HG02870 (cell line): ENCODE measurements at regions not wholly inside any gene's neighbourhood (a gene's known extent, or its start where the extent isn't known, plus 50 kb on each side); places are given as distances from the start of the nearest gene placed in this dataset.

Source experiments
- ATAC-seq: cut with Tn5 transposase; IDR thresholded peaks from one replicate; pipeline ENCODE4 v1.9.1; 2021; ENCODE audit warnings: mild to moderate bottlenecking, moderate library complexity; ENCODE audit not compliant: unreplicated experiment

DNA sequence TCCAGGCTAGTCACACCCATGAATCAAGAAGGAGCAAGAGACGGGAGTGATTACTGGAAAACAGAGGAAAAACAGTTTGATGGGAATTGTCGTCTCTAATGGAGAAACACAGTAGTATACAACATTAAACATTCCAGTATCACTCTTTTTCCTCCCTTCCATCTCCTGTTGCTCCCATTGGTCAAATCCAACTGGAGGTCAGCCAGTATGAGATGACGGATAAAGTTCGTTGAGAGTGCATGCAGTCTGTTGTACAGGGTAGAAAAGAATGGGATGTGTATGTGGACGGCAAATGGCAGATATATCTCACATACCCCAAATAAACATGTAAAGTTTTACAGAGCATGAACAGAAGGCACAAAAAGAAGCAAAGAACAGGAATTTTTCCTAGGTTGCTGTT, 221.9 kb upstream of the TNP1 start:
- ATAC-seq = no peak

GRCh38 chr2:217079165-217079564, 219.3 kb upstream of the TNP1 start:
- ATAC-seq = no peak

DNA sequence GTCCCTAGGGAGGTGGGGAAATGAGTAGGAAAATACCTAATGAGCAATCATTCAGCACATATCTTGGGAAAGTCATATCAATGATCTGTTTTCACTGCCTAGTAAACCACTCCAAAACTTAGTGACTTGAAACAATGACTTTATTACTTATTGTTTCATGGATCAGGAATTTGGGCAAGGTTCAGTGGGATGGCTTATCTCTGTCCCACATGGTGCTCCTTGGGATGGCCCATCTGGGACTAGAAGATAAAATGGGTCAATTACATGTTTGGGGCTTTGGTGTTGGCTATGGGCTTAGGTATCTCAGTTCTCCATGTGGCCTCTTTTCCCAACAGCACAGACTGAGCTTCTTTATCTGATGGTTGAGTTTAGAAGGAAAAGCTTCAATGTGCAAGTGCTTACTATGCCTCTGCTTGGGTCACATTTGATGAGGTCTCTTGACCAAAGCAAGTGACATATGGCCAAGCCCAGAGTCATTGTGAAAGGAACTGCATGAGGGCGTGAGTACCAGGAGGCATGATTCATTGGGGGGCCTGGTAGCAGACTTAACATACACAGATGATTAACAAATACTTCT, 218.1 kb upstream of the TNP1 start:
- no peak for ATAC-seq

DNA sequence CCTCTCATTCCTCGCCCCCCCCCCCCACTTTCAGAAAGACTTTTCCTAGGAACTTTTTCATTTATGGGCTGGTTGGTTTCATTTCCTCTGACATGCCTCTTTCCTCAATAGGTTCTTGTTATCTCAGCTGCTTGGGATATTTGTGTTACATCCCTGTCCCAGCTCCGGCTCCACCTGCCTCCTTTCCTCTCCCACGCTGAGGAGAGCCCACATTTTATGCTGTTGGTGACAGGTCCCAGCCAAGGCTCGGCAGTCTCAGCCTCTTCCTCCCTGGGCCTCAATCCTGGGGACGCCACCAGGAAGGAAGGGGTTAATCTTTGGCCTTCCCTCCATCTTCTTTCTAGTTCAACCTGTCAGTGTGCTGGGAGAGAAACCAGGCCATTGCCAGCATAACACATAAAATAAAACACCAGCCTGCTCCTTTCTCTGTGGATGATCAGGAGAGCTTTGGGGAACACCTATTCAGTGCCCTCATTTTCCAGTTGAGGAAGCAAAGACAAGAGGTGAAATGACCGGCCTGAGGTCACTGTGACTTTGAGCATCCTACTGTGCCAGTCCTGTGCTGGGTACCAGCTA, 216.9 kb upstream of the TNP1 start:
- no peak for ATAC-seq

- ATAC-seq = no peak
Measured at GRCh38 chr2:217076058-217076435, 216.2 kb upstream of the TNP1 start.

- ATAC-seq = no peak
Measured at GRCh38 chr2:217075268-217076057, 215.6 kb upstream of the TNP1 start.

GRCh38 chr2:217074576-217075255, 214.9 kb upstream of the TNP1 start:
- no peak for ATAC-seq

GRCh38 chr2:217071416-217071815, 211.6 kb upstream of the TNP1 start:
- no peak for ATAC-seq

DNA sequence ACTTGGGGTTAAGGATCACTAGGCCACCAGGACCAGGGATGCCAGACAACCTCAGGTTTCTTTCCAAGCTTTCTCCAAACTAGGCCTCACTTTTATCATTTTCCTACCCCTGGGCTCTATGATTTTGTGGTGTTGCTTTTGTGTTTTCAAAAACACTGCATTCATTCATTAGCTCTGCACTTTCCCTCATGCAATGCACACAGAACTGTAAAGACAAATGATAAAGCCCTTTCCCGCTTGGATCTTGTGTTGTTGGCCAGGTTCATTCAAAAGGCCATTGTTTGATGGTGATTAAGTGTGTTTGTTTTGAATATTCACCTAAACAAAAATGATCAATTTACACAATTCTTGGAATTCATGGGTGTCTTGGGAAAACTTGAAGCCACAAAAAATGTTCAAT, 210.7 kb upstream of the TNP1 start:
- no peak for ATAC-seq

DNA sequence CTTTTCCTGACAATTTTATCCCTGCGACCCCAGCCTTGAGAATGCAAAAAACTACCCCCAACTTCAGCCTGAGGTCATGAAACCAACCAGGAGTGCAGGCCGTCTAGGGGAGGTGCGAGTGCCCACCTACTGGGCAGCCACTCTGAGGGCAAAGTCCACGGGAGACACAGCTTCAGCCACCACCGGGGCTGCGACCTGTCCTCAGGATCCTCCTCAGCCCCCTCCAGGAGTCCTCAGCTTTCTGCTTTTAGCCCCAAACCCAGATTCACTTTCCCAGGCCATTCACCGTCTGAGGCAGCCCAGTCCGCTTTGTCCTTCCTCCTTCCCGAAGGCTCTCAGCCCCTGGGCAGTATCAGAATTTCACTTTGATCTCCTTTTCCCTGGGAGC, 210.2 kb upstream of the TNP1 start:
- ATAC-seq = no peak

DNA sequence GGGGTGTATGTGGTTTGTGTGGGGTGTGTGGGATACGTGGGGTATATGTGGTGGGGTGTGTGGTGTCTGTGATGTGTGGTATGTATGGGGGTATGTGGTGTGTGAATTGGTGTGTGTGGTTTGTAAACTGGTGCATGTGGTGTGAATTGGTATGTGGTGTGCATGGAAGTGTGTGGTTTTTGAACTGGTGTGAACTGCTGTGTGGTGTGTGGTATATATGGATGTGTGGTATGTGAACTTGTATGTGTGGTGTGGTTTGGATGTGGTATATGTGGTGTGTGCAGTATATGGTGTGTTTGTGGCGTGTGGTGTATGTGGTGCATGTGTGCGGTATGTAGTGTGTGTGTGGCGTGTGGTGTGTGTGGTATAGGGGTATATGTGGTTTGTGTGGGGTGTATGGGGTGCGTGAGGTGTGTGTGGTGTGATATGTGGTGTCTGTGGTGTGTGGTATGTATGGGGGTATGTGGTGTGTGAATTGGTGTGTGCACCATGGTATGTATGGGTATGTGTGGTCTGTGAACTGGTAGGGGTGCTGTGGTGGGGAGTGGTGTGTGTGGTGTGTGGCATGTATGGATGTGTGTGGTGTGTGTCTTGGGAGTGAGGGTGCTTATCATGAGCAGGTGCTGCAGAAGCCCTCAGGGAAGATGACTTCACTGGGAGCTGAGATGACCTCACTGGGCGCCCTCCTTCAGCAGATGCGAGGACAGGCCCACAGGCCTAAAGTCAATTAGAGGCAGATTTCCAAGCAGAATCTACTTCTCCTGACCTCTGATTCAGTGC, 209.6 kb upstream of the TNP1 start:
- no peak for ATAC-seq

DNA sequence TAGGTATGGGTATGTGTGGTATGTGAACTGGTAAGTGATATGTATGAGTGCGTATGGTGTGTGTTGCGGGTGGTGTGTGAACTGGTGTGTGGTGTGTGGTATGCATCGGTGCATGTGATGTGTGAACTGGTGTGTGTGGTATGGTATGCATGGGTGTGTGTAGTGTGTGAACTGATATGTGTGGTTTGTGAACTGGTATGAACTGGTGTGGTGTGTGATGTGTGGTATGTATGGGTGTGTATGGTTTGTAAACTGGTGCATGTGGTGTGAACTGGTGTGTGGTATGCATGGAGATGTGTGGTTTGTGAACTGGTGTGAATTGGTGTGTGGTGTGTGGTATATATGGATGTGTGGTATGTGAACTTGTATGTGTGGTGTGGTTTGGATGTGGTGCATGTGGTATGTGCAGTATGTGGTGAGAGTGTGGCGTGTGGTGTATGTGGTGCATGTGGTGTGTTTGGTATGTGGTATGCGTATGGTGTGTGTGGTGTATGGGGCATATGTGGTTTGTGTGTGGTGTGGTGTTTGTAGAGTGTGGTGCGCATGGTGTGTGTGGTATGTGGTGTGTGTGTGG, 208.9 kb upstream of the TNP1 start:
- no peak for ATAC-seq

GRCh38 chr2:217067787-217068186, 207.9 kb upstream of the TNP1 start:
- ATAC-seq = no peak

DNA sequence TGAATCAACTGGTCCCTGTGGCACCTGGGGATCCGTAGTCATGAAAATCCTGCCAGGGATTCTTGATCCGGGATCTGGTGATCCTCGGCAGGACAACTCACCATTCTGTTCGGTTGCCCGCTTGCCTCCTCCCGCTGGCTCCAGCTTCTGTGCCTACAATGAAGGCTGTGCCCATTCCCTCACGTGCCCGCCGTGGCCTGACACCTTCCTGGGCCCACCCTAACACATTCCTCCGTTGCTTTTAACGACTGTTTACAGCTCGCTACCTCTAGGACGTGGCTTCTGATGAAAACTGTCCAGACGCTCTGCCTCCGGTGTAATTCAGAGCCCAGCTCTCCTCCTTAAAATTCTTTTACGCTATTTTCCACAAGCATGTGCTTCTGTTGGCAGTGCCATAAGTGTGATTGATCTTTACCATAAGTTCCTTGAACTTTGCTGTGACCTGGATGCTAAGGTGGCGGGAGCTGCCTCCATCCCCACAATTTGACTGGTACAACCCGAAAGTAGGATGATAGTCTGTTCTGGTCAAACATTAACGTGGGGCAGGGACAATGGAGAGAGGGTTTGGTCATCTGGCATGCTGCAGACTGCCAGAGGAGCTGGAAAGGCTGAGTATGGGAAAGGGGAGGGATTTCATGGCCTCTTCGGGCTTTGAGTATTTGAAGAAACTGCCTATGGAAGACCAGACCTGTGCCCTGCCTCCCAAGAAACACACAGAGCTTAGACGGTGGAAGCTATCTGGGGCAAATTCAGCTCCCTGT, 206.8 kb upstream of the TNP1 start:
- ATAC-seq = no peak

DNA sequence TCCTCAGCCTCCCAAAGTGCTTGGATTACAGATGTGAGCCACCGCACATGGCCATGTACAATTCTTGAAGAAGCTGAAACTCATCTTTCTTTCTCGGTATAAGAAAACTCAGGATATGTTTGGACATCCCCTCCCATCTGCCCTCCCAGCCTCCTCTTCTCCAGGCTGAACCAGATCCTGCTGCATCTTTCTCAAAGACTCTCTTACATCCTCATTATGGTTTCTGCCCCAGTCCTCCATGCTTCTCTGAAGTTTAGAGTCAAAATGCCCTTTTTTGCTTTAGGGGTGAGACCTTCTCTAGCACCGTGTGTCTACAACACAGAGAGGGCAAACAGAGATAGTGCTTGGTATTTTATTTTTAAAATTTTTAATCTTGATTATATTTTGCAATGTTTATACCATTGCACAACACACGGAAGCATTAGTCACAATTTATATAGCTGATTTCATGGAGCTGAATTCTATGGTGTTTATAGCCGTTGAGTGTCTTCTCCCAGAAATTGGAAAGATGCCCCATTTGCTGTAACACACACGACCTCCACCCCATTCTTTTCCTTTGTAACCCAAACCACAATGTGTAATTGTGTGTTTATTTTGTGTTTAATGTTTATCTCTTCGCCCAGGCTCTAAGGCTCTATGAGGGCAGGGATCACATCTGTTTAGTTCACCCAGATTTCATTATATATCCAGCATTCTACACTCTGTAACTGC, 206.0 kb upstream of the TNP1 start:
- no peak for ATAC-seq

DNA sequence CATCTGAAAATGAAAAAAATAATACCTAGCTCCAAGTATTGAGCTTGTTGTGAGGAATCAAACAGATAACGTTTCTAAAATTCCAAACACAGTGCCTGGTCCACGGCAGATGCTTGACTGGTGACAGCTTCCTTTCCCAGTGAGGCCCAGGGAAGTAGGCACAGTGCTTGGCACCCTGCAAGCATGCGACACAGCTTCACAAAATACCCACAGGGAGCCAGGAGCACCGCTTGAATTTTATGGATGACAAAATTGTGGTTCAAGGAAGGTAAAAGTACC, 205.1 kb upstream of the TNP1 start:
- ATAC-seq = no peak

DNA sequence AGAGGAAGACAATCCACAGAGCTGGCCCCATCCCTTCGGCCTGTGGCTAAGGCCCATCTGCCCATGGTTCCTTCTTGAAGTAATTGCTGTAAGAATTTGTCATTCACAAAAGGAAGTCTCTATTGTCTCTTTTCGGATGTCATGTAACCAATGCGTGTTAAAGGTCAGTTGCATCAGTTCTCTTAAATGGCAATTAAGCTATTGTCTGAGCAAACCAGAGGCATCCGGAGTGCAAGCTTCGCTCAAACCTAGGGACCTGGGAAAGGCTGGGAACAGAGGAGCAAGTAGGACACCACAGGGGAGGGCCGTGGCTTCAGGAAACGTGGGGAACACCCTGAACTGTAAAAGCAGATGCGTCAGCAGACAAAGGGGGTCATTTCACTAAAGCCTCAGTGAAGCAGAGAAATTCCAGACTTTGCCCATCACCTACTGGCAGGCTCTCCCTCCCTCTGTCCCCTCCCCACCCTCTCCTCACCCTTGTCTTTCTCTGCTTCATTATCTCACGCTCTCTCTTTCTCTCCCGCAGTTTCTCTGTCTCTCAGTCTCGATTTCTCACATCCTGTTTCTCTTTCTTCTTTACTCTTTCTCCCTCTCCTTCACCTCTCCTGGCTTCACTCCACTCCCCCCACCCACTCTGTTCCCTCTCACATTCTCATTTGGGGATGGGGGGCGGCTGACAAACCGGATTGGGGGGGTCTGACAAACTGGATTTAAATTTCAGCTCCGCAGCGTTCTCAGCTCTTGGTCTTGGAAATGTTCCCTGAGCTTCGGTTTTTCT, 204.6 kb upstream of the TNP1 start:
- ATAC-seq = no peak

DNA sequence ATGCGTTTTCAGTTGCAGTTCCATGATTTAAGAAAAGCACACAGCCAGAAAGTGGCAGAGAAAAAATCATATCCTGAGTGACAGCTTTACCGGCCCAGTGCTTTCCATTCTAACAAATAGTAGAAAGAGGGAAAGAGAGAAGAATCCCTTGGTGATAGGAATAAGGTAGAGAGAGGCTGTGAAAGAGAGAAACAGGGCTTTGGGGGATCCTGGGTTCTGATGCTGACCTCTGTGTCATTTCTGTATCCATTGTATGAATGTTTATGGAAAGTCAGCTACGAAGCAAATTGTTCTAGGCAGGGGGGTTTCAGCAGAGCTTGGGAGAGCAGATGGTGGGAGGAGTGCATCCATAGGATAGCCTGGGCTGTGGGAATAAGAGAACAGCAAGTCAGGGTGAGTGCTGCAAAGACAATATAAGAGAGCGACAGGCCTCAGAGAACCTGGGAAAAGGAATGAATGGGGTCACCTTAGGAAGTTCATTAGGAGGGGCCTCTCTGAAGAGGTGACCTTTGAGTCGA, 203.4 kb upstream of the TNP1 start:
- ATAC-seq = no peak

DNA sequence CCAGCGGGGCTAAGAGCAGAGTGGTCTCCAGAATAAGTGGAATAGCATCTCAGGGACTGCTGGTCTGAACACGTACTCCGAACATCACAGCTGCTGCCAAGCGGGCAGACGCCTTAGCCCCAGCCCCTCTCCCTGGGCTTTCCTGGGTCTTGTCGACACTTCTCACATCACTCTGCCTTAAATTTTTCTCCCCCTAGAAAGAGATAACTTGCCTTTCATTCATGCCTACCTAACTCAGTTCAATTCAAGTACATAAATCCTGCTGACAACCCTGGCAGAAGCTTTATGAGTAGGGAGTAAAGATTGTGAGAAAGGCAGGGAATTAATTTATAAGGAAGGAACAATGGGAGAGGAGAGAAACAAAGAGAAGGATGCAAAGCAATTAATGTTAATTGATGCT, 202.9 kb upstream of the TNP1 start:
- ATAC-seq = no peak
